ENCODE measurements at regions not wholly inside any gene's neighbourhood (a gene's known extent, or its start where the extent isn't known, plus 50 kb on each side); places are given as distances from the start of the nearest gene placed in this dataset.
"Not testable (repeated sequence)": the region's sequence is repeated elsewhere in the genome, so short reads cannot be mapped to it uniquely, and the experiment has no call there.

DNA sequence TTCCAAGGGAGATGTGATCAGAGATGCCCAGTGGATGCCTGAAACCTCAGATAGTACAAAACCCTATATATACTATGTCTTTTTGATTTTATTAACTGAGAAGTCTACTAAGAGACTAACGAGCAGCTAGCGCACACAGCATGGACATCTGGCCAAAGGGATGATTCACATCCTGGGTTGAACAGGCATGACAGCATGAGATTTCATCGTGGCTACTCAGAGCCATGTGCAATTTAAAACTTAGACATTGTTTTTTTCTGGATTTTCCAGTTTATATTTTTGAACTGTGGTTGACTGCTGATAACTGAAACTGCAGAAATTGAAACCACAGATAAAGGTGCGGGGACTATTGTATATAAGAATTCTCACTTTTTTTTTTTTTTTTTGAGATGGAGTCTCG is 2252.9 kb upstream of the AGA start:
- no peak for TF ChIP-seq CTCF (IDR thresholded peaks at IDR 0.05; ENCODE audit: low read depth, low read length, missing control alignments)
- no peak for DNase-seq (ENCODE audit: extremely low read depth, low read depth)
- H3K4me3 ChIP-seq (replicated peaks; ENCODE audit: low read depth, low read length) = no peak overlapping the region

GRCh38 chr4:179698321-179698720 is 2256.1 kb upstream of the AGA start:
- DNase-seq (ENCODE audit: extremely low read depth, low read depth) = no peak
- TF ChIP-seq CTCF (IDR thresholded peaks at IDR 0.05; ENCODE audit: low read depth, low read length, missing control alignments) = no peak
- H3K4me3 ChIP-seq (replicated peaks; ENCODE audit: low read depth, low read length) = no peak overlapping the region

DNA sequence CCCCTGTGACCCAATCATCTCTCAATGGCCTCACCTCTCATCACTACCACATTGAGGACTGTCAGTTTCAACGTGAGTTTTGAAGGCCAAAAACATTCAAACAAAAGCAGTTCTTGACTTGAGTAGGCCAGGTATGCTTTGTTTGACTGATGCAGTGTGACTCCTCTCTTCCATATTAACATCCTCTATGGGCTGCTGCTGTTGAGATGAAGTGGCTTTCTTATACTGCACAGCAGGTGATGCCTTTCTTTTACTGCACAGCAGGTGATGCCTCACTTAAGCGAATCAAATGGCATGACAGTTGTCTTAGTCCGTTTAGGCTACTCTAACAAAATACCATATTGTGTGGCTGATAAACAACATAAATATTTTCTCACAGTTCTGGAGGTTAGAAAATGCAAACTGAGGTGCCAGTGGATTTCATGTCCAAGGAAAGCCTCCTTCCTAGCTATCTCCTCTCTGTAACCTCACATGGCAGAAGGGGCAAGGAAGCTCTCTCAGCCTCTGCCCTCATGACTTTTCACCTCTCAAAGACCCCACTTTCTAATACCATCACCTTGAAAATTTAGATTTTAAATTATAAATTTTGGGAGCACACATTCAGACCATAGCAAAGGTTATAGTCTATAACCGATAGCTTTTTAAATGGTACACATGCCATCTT is 2267.9 kb upstream of the AGA start:
- H3K4me3 ChIP-seq (replicated peaks; ENCODE audit: low read depth, low read length) = no peak overlapping the region
- no peak for TF ChIP-seq CTCF (IDR thresholded peaks at IDR 0.05; ENCODE audit: low read depth, low read length, missing control alignments)
- DNase-seq (ENCODE audit: extremely low read depth, low read depth) = no peak

GRCh38 chr4:179719766-179720450 is 2277.7 kb upstream of the AGA start:
- no peak overlapping the region for H3K4me3 ChIP-seq (replicated peaks; ENCODE audit: low read depth, low read length)
- TF ChIP-seq CTCF (IDR thresholded peaks at IDR 0.05; ENCODE audit: low read depth, low read length, missing control alignments) = no peak
- DNase-seq (ENCODE audit: extremely low read depth, low read depth) = no peak

DNA sequence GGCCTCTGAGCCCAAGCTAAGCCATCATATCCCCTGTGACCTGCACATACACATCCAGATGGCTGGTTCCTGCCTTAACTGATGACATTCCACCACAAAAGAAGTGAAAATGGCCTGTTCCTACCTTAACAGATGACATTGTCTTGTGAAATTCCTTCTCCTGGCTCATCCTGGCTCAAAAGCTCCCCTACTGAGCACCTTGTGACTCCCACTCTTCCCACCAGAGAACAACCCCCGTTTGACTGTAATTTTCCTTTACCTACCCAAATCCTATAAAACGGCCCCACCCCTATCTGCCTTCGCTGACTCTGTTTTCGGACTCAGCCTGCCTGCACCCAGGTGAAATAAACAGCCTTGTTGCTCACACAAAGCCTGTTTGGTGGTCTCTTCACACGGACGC is 2284.3 kb upstream of the AGA start:
- not testable (repeated sequence) for DNase-seq (ENCODE audit: extremely low read depth, low read depth); H3K4me3 ChIP-seq (replicated peaks; ENCODE audit: low read depth, low read length)

- H3K4me3 ChIP-seq (replicated peaks; ENCODE audit: low read depth, low read length) = no peak overlapping the region
- no peak for TF ChIP-seq CTCF (IDR thresholded peaks at IDR 0.05; ENCODE audit: low read depth, low read length, missing control alignments)
- DNase-seq (ENCODE audit: extremely low read depth, low read depth) = no peak
Measured at GRCh38 chr4:179728305-179728704, 2286.1 kb upstream of the AGA start.

GRCh38 chr4:179736820-179737219 is 2294.6 kb upstream of the AGA start:
- H3K4me3 ChIP-seq (replicated peaks; ENCODE audit: low read depth, low read length); DNase-seq (ENCODE audit: extremely low read depth, low read depth): not testable (repeated sequence)

- no peak overlapping the region for H3K4me3 ChIP-seq (replicated peaks; ENCODE audit: low read depth, low read length)
- no peak for DNase-seq (ENCODE audit: extremely low read depth, low read depth)
- no peak for TF ChIP-seq CTCF (IDR thresholded peaks at IDR 0.05; ENCODE audit: low read depth, low read length, missing control alignments)
Measured at GRCh38 chr4:179738822-179739221, 2296.6 kb upstream of the AGA start.

Data from HFF-Myc (cell line).